ENCODE measurements at regions not wholly inside any gene's neighbourhood (a gene's known extent, or its start where the extent isn't known, plus 50 kb on each side); places are given as distances from the start of the nearest gene placed in this dataset.

- intact Hi-C loops (cut with DNase I; ENCODE audit: low total_unique reads), result no loop called here
- no peaks in the 10 kb centered on the region for H3K27me3 ChIP-seq
- no peaks in the 10 kb centered on the region for H3K9me3 ChIP-seq
- H3K4me1 ChIP-seq, result no peaks in the 10 kb centered on the region
- H3K27ac ChIP-seq, result no peak overlapping the region
- H3K4me3 ChIP-seq, result no peak overlapping the region
- DNase-seq, result no peak
- H3K36me3 ChIP-seq (ENCODE audit: low read depth, missing control alignments), result no peaks in the 10 kb centered on the region
- TF ChIP-seq CTCF (IDR thresholded peaks at IDR 0.05), result no peak
- no peak for TF ChIP-seq POLR2A (IDR thresholded peaks at IDR 0.05)
These were observed 138.4 kb upstream of the DMRTA1 start for GRCh38 chr9:22308177-22308576.

- Histone ChIP-seq H3K27ac (no peak overlapping the region), H3K27me3 (no peaks in the 10 kb centered on the region), H3K4me1 (no peaks in the 10 kb centered on the region), H3K9me3 (no peaks in the 10 kb centered on the region), H3K36me3 (ENCODE audit: low read depth, missing control alignments) (no peaks in the 10 kb centered on the region), H3K4me3 (no peak overlapping the region)
- intact Hi-C loops (cut with DNase I; ENCODE audit: low total_unique reads), result no loop called here
- no peak for DNase-seq
- TF ChIP-seq POLR2A (IDR thresholded peaks at IDR 0.05) (no peak), CTCF (IDR thresholded peaks at IDR 0.05) (no peak)
- WGBS, 2 donors, result 82 to 100% methylated on average over 1 of the region's 1 CpG
These were observed 130.0 kb upstream of the DMRTA1 start for GRCh38 chr9:22316645-22317044.

- Histone ChIP-seq H3K4me3 (no peak overlapping the region), H3K36me3 (ENCODE audit: low read depth, missing control alignments) (no peaks in the 10 kb centered on the region), H3K27ac (no peak overlapping the region), H3K27me3 (no peaks in the 10 kb centered on the region), H3K4me1 (no peaks in the 10 kb centered on the region), H3K9me3 (no peaks in the 10 kb centered on the region)
- intact Hi-C loops (cut with DNase I; ENCODE audit: low total_unique reads), result no loop called here
- TF ChIP-seq CTCF (IDR thresholded peaks at IDR 0.05), result no peak
- no peak for TF ChIP-seq POLR2A (IDR thresholded peaks at IDR 0.05)
- no peak for DNase-seq
These were observed 115.1 kb upstream of the DMRTA1 start for GRCh38 chr9:22331533-22331932.

- Histone ChIP-seq H3K27me3 (no peaks in the 10 kb centered on the region), H3K4me3 (no peak overlapping the region), H3K36me3 (ENCODE audit: low read depth, missing control alignments) (no peaks in the 10 kb centered on the region), H3K4me1 (no peaks in the 10 kb centered on the region), H3K9me3 (no peaks in the 10 kb centered on the region), H3K27ac (no peak overlapping the region)
- no peak for TF ChIP-seq POLR2A (IDR thresholded peaks at IDR 0.05)
- TF ChIP-seq CTCF (IDR thresholded peaks at IDR 0.05), result no peak
- DNase-seq, result no peak
- WGBS, 2 donors, result 76 to 93% methylated on average over 1 of the region's 1 CpG
- intact Hi-C loops (cut with DNase I; ENCODE audit: low total_unique reads), result no loop called here
These were observed 114.4 kb upstream of the DMRTA1 start for GRCh38 chr9:22332202-22332601.

GRCh38 chr9:22337261-22337660 lies 109.4 kb upstream of the DMRTA1 start:
- Histone ChIP-seq H3K36me3 (ENCODE audit: low read depth, missing control alignments) (no peaks in the 10 kb centered on the region), H3K4me1 (no peaks in the 10 kb centered on the region), H3K27ac (no peak overlapping the region), H3K4me3 (no peak overlapping the region), H3K27me3 (no peaks in the 10 kb centered on the region), H3K9me3 (no peaks in the 10 kb centered on the region)
- no peak for TF ChIP-seq POLR2A (IDR thresholded peaks at IDR 0.05)
- no peak for TF ChIP-seq CTCF (IDR thresholded peaks at IDR 0.05)
- 77 to 83% methylated on average over 1 of the region's 1 CpG for WGBS, 2 donors
- no peak for DNase-seq
- intact Hi-C loops (cut with DNase I; ENCODE audit: low total_unique reads), result no loop called here

All from testis (tissue), 2 donors.